Natural killer cell (primary cell): ENCODE measurements at regions not wholly inside any gene's neighbourhood (a gene's known extent, or its start where the extent isn't known, plus 50 kb on each side); places are given as distances from the start of the nearest gene placed in this dataset.
"Not testable (repeated sequence)": the region's sequence is repeated elsewhere in the genome, so short reads cannot be mapped to it uniquely, and the experiment has no call there.

Source experiments
- ATAC-seq, 3 donors: fragments of 150-1000 bp in 2 of 3; fragments of 200-7000 bp in 1 of 3; cut with Tn5 transposase; 1 replicate in 1 of 3; 2 replicates in 2 of 3; pipeline ENCODE4 v1.10.0; 2021; ENCODE audit warnings: mild to moderate bottlenecking in 2 of 3, moderate library complexity in 2 of 3
- DNase-seq, 2 donors: peaks; one replicate each; pipeline versions ENCODE4 v3.0.0 to v3.0.0-alpha.2; 2013 to 2021; ENCODE audit warnings: mixed read lengths in 1 of 2
- H3K27ac ChIP-seq: one replicate; pipeline ENCODE4 v1.5.1; 2013; ENCODE audit warnings: mild to moderate bottlenecking, low read length
- H3K27me3 ChIP-seq: one replicate; pipeline ENCODE4 v1.6.1; 2013; ENCODE audit warnings: low read length; ENCODE audit not compliant: control insufficient read depth, insufficient read depth
- H3K36me3 ChIP-seq: one replicate; pipeline ENCODE4 v1.6.1; 2013; ENCODE audit warnings: low read length; ENCODE audit not compliant: control insufficient read depth, insufficient read depth
- H3K4me1 ChIP-seq: one replicate; pipeline ENCODE4 v1.6.1; 2013; ENCODE audit warnings: low read length; ENCODE audit not compliant: control insufficient read depth, insufficient read depth
- H3K4me3 ChIP-seq: one replicate; pipeline ENCODE4 v1.5.1; 2013; ENCODE audit warnings: low read length
- H3K9me3 ChIP-seq: one replicate; pipeline ENCODE4 v1.6.1; 2013; ENCODE audit warnings: low read length; ENCODE audit not compliant: control insufficient read depth, insufficient read depth
- H3K27ac Mint-ChIP-seq, 2 donors: one replicate each; pipeline ENCODE4 v1.8.0; 2022; ENCODE audit warnings: mild to moderate bottlenecking in 2 of 2, mixed read lengths in 2 of 2, moderate library complexity in 1 of 2
- H3K27me3 Mint-ChIP-seq, 2 donors: one replicate each; pipeline ENCODE4 v1.8.0; 2022; ENCODE audit warnings: low read depth in 2 of 2, mixed read lengths in 2 of 2
- H3K36me3 Mint-ChIP-seq: one replicate; pipeline ENCODE4 v1.8.0; 2022; ENCODE audit warnings: mixed read lengths
- H3K4me1 Mint-ChIP-seq, 2 donors: one replicate each; pipeline ENCODE4 v1.8.0; 2022; ENCODE audit warnings: mixed read lengths in 2 of 2
- H3K4me3 Mint-ChIP-seq: one replicate; pipeline ENCODE4 v1.8.0; 2022; ENCODE audit warnings: mild to moderate bottlenecking, moderate library complexity, mixed read lengths
- H3K9me3 Mint-ChIP-seq, 2 donors: one replicate each; pipeline ENCODE4 v1.8.0; 2022; ENCODE audit warnings: mixed read lengths in 2 of 2
- WGBS: methylation state at CpG from one replicate; pipeline ENCODE4 v1.1.7; 2013; ENCODE audit warnings: missing lambda C conversion rate; ENCODE audit not compliant: insufficient coverage; 5-methylcytosine and 5-hydroxymethylcytosine counted together
- intact Hi-C: fragments of 100-400 bp; cut with micrococcal nuclease; formaldehyde crosslinking; loops from one replicate; pipeline ENCODE4 v1.14.2; 2022
- TF ChIP-seq, protein P1 (sequence below): fragments of 200-600 bp; IDR thresholded peaks from one replicate; pipeline ENCODE4 v1.8.0; 2022; ENCODE audit warnings: antibody characterized with exemption

GRCh38 chr7:10463701-10464100 is 510.0 kb upstream of the PHF14 start:
- Histone ChIP-seq H3K4me3 (no peak overlapping the region), H3K27ac (no peak overlapping the region), H3K9me3 (no peaks in the 10 kb centered on the region), H3K36me3 (no peaks in the 10 kb centered on the region), H3K4me1 (no peaks in the 10 kb centered on the region), H3K27me3 (no peaks in the 10 kb centered on the region)
- TF ChIP-seq, protein P1, sequence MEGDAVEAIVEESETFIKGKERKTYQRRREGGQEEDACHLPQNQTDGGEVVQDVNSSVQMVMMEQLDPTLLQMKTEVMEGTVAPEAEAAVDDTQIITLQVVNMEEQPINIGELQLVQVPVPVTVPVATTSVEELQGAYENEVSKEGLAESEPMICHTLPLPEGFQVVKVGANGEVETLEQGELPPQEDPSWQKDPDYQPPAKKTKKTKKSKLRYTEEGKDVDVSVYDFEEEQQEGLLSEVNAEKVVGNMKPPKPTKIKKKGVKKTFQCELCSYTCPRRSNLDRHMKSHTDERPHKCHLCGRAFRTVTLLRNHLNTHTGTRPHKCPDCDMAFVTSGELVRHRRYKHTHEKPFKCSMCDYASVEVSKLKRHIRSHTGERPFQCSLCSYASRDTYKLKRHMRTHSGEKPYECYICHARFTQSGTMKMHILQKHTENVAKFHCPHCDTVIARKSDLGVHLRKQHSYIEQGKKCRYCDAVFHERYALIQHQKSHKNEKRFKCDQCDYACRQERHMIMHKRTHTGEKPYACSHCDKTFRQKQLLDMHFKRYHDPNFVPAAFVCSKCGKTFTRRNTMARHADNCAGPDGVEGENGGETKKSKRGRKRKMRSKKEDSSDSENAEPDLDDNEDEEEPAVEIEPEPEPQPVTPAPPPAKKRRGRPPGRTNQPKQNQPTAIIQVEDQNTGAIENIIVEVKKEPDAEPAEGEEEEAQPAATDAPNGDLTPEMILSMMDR = no peak
- ATAC-seq (no peak), DNase-seq (no peak)
- intact Hi-C loops = no loop called here
- Mint-ChIP-seq H3K27ac (no peak overlapping the region), H3K4me3 (no peak overlapping the region), H3K36me3 (no peaks in the 10 kb centered on the region), H3K27me3 (no peaks in the 10 kb centered on the region), H3K9me3 (peaks cover 0 to 2% of the 10 kb centered on the region in 2 donors), H3K4me1 (no peaks in the 10 kb centered on the region)

DNA sequence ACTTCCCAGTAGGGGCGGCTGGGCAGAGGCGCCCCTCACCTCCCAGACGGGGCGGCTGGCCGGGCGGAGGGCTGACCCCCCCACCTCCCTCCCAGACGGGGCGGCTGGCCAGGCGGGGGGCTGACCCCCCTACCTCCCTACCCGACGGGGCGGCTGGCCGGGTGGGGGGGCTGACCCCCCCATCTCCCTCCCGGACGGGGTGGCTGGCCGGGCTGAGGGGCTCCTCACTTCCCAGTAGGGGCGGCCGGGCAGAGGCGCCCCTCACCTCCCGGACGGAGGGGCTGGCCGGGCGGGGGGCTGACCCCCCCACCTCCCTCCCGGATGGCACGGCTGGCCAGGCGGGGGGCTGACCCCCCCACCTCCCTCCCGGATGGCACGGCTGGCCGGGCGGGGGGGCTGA is 508.1 kb upstream of the PHF14 start:
- H3K27me3 ChIP-seq, H3K4me1 Mint-ChIP-seq, H3K4me3 ChIP-seq, H3K27ac ChIP-seq, H3K36me3 Mint-ChIP-seq, H3K4me3 Mint-ChIP-seq, H3K9me3 Mint-ChIP-seq, H3K9me3 ChIP-seq, DNase-seq, intact Hi-C loops, H3K27ac Mint-ChIP-seq, H3K27me3 Mint-ChIP-seq, H3K36me3 ChIP-seq, H3K4me1 ChIP-seq, ATAC-seq: not testable (repeated sequence)
- no CpG with 5 or more reads among the region's 30 CpGs for WGBS

GRCh38 chr7:10468908-10469307 is 504.8 kb upstream of the PHF14 start:
- intact Hi-C loops = no loop called here
- no peaks in the 10 kb centered on the region for H3K9me3 ChIP-seq
- Mint-ChIP-seq H3K27ac (no peak overlapping the region), H3K4me3 (no peak overlapping the region), H3K27me3 (no peaks in the 10 kb centered on the region), H3K4me1 (no peaks in the 10 kb centered on the region), H3K9me3 (no peaks in the 10 kb centered on the region), H3K36me3 (no peaks in the 10 kb centered on the region)
- WGBS = 83% methylated on average over 5 of the region's 6 CpGs
- no peak overlapping the region for H3K4me3 ChIP-seq
- H3K27me3 ChIP-seq = no peaks in the 10 kb centered on the region
- H3K36me3 ChIP-seq = no peaks in the 10 kb centered on the region
- no peak overlapping the region for H3K27ac ChIP-seq
- ATAC-seq (no peak), DNase-seq (no peak)
- no peaks in the 10 kb centered on the region for H3K4me1 ChIP-seq
- TF ChIP-seq, protein P1 = no peak

- DNase-seq (no peak), ATAC-seq (no peak)
- Mint-ChIP-seq H3K27me3 (no peaks in the 10 kb centered on the region), H3K36me3 (no peaks in the 10 kb centered on the region), H3K27ac (no peak overlapping the region), H3K9me3 (no peaks in the 10 kb centered on the region), H3K4me1 (no peaks in the 10 kb centered on the region), H3K4me3 (no peak overlapping the region)
- WGBS = 96% methylated on average over 4 of the region's 7 CpGs
- H3K27me3 ChIP-seq = no peaks in the 10 kb centered on the region
- no peak overlapping the region for H3K4me3 ChIP-seq
- no peaks in the 10 kb centered on the region for H3K36me3 ChIP-seq
- no peak overlapping the region for H3K27ac ChIP-seq
- TF ChIP-seq, protein P1 = no peak
- H3K9me3 ChIP-seq = no peaks in the 10 kb centered on the region
- no peaks in the 10 kb centered on the region for H3K4me1 ChIP-seq
- intact Hi-C loops = no loop called here
Observed at GRCh38 chr7:10469476-10469875, 504.2 kb upstream of the PHF14 start.
